ENCODE measurements at regions not wholly inside any gene's neighbourhood (a gene's known extent, or its start where the extent isn't known, plus 50 kb on each side); places are given as distances from the start of the nearest gene placed in this dataset.
"Not testable (repeated sequence)": the region's sequence is repeated elsewhere in the genome, so short reads cannot be mapped to it uniquely, and the experiment has no call there.

- peak; percentile 4 for DNase-seq (ENCODE audit: low read depth)
Measured at GRCh38 chr7:149930374-149931068, 56.8 kb downstream of the ATP6V0E2 start.

DNA sequence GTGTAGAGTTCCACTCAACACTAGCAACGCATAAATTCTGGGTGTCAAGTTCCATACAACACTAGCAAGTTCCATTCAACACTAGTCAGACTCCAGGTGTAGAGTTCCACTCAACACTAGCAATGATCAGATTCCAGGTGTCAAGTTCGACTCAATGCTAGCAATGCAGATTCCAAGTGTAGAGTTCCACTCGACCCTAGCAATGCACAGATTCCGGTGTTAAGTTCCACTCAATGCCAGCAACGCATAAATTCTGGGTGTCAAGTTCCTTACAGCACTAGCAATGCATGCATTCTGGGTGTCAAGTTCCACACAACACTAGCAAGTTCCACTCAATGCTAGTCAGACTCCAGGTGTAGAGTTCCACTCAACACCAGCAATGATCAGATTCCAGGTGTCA is 60.0 kb downstream of the ATP6V0E2 start:
- not testable (repeated sequence) for DNase-seq (ENCODE audit: low read depth)

- not testable (repeated sequence) for DNase-seq (ENCODE audit: low read depth)
Measured at GRCh38 chr7:149947346-149947745, 73.6 kb downstream of the ATP6V0E2 start.

DNA sequence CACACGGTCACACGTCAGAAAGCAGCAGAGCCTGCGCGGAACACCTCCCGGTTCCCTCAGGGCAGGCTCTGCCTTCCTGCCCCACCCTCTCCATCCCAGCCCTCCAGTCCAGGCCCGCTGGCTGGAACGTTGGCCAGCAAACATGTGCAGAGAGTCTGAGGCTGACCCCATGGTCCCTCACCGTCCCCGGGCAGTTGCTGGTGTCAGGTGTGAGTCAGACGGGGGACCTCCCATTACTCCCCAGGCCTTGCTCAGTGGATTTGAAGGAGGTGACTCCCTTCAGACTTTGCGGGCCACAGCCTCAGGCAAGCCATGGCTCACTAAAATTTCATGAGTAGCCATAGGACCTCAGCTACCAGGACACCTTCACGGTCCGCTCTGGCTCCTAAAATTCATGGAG is 74.7 kb downstream of the ATP6V0E2 start:
- DNase-seq (ENCODE audit: low read depth), result not testable (repeated sequence)

- DNase-seq (ENCODE audit: low read depth), result not testable (repeated sequence)
Measured at GRCh38 chr7:149949863-149950577, 76.3 kb downstream of the ATP6V0E2 start.

DNA sequence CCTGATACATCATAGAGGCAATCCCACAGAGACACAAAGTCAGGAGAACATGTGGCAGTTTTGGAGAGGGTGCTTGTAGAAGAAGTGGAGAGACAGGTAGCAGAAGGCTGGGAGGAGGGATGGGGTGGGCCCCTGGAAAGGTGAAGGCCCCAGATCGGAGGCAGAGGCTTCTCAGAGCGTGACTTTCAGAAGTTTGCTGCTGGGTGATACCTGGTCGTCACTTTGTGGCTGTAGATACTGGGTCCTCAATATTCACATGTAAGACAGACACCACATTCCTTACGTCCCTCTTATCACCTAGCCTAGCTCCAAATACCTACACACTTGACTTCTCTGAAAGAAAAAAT is 76.8 kb downstream of the ATP6V0E2 start:
- not testable (repeated sequence) for DNase-seq (ENCODE audit: low read depth)

DNA sequence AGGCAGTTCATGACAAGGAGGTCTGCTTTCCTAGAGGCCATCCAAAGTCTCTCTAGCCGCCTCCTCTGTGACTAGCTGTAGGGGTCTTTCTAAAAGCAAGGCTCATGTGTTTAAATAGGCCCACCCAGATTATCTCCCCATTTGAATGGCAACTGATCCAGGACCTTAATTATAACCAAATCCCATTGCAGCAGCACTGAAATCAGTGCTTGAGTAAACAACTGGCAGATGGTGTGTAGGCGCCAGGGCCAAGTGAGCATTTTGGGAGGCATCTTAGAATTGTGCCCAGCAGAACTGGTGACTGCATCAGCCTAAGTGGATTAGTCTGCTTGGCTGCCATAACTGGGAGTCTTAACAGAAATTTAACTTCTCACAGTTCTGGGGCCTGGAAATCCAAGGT is 77.8 kb downstream of the ATP6V0E2 start:
- not testable (repeated sequence) for DNase-seq (ENCODE audit: low read depth)

GRCh38 chr7:149958880-149959279 is 85.1 kb downstream of the ATP6V0E2 start:
- DNase-seq (ENCODE audit: low read depth), result not testable (repeated sequence)

- not testable (repeated sequence) for DNase-seq (ENCODE audit: low read depth)
Measured at GRCh38 chr7:149960863-149961262, 87.1 kb downstream of the ATP6V0E2 start.

- not testable (repeated sequence) for DNase-seq (ENCODE audit: low read depth)
Measured at GRCh38 chr7:149961878-149962277, 88.1 kb downstream of the ATP6V0E2 start.

DNA sequence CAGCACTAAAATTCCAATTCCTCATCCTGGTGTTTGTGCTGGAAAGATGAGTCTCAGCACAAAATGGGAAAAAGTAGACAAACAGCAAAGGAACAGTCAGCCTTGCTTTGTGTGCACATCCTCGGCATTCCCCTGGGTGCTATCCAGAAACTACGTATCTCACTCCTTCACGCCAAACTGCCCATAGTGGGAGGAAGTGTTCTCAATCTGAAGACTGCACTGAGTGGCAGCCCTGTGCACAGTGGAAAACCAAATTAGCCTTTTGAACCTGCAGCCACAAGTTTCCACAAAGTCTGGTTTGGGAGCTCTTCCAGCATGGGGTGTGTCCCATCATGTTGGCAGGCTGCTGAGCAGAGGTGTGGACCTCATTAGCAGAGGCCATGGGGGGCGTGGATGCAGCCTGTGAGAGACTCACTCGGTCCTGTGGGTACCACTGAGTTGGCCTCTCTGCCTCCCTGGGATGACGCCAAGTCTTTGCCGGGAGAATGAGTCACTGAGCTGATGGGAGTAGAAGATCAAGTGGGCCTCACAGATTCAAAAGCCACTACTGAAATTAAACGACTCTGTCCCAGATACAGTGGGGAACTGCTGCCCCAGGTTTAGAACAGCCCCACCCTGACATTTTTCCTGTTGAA is 89.0 kb downstream of the ATP6V0E2 start:
- DNase-seq (ENCODE audit: low read depth), result not testable (repeated sequence)

- DNase-seq (ENCODE audit: low read depth), result not testable (repeated sequence)
Measured at GRCh38 chr7:149963985-149964384, 90.2 kb downstream of the ATP6V0E2 start.

- DNase-seq (ENCODE audit: low read depth), result not testable (repeated sequence)
Measured at GRCh38 chr7:149966444-149966843, 92.7 kb downstream of the ATP6V0E2 start.

DNA sequence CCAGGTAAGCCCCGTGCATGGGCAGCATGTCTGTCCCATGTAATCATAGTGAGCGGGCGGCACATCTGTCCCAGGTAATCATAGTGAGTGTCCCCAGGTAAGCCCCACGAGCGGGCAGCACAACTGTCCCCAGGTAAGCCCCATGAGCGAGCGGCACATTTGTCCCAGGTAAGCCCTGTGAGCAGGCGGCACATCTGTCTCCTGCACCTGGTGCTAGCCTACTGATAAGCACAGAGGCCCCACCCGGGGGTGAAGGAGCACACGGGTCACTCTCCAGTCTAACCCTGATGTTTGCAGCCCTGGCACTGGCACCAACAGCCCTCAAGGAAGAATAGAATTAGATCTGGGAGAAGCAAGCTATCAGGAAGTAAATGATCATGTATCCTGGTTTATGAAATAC is 99.2 kb downstream of the ATP6V0E2 start:
- DNase-seq (ENCODE audit: low read depth), result not testable (repeated sequence)

DNA sequence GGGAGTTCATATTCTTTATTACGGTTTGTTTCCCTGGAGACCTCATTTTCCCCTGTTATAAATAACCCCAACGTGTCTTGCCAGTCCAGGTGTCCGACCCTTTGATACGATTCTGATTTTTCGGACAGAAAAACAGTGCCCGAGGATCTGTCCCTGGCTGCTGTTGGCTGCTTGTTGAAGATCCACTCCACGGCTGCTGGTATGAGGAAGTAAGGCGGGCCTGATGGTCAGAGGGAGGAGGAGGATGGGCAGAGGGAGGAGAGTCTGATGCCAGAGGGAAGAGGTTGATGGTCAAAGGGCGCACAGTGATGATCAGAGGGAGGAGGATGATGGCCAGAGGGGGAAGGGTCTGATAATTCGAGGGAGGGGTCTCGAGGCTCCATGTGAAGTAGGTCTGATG is 99.9 kb downstream of the ATP6V0E2 start:
- DNase-seq (ENCODE audit: low read depth), result not testable (repeated sequence)

DNA sequence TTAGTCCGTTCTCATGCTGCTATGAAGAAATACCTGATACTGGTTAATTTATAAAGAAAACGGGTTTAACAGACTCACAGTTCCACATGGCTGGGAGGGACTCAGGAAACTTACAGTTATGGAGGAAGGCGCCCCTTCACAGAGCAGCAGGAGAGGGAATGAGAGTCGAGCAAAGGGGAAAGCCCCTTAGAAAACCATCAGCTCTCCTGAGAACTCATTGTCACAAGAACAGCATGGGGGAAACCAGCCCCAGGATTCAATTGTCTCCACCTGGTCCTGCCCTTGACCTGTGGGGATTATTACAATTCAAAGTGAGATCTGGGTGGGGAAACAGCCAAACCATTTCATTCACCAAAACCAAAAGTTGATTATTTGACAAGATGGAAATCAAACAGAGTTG is 101.8 kb downstream of the ATP6V0E2 start:
- DNase-seq (ENCODE audit: low read depth), result not testable (repeated sequence)

DNA sequence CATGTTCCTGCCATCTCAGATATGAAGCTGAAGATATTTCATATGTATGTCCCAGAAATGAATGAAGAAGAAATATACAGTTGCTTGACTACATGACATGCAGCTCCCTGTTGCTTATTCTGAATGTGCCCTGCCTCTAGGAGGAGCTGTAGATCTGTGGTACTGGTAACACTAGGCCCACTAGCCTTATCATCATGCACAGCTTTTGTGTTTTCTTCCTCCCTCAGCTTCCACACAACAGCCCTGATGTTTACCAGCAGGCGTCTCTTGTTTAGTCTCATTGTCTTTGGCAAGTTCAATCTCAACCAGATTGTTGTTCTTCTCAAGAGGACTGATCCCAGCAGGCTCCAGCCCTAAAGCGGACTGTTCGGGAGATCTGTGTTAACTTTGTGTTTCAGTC is 104.8 kb downstream of the ATP6V0E2 start:
- DNase-seq (ENCODE audit: low read depth), result not testable (repeated sequence)

DNA sequence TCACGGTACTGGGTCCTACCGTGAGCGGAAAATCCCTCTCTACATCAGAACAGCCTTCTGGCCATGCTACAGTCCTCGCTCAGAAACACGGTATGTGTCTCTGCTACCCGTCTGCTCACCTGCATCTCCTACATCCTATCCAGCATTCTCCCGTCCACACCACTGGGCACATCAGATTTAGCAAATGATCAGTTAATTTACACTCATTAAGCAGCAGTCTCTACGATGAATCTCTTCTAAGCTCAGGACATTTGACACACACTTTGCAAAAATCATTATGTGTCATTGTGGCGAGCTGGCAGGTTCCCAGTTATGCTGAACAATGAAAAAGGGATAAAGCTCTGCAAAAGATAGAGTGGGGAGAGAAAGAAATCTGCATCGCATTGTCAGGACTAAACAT is 105.2 kb downstream of the ATP6V0E2 start:
- not testable (repeated sequence) for DNase-seq (ENCODE audit: low read depth)

- DNase-seq (ENCODE audit: low read depth), result not testable (repeated sequence)
Measured at GRCh38 chr7:149982537-149983112, 108.9 kb downstream of the ATP6V0E2 start.

DNA sequence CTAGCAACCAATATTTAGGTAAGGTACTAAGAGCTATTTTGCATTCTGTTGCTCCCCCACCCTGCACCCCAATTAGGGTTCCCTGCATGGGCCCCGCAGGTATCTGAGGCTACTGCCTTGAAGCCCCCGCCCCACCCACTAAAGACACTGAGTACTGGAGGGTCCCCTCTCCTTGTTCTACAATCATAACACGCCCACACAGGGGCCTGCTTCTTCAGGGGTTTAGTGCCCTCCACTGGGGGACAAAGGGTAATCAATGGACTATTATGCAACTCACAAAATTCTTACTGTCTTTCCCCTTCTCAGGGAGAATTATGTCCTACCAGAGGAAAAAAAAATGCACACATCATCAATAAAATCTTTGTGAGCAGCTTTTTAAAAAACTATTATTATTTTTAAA is 113.1 kb downstream of the ATP6V0E2 start:
- not testable (repeated sequence) for DNase-seq (ENCODE audit: low read depth)

DNA sequence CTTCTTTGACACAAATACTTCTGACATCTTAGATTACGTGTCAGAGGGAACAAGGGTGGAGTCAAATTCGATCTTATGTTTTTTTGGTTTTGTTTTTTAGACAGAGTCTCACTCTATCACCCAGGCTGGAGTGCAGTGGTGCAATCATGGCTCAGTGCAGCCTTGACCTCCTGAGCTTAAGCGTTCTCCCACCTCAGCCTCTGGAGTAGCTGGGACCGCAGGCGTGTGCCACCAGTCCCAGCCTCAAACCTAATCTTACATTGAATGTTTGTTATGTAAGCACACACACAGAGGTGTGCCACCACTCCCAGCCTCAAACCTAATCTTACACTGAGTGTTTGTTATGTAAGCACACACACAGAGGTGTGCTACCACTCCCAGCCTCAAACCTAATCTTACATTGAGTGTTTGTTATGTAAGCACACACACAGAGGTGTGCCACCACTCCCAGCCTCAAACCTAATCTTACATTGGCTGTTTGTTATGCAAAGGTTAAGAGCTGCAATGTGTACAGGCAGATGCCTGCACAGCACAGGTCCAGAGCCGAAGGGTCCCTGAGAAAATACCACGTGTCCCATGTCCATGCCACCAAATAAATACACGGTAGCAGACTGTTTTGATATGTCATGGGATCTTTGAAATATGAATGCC is 118.0 kb downstream of the ATP6V0E2 start:
- not testable (repeated sequence) for DNase-seq (ENCODE audit: low read depth)

DNA sequence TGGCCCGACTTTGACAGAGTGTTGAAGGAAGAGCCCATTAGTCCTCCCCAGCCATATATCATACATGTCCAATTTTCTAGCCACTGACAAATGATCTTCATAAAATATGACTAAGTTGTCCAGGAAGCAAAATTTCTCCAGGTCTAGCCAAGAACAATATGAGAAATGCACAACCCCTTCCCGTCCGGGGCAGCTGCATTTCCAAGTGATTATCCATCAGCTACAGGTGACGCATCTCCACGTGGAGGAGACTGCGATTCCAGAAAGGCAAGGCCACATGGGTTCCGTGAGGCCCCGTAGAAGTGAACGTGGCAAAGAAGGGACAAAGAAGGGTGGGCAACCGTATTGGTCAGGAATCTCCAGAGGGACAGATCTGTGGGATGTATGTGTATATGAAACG is 118.6 kb downstream of the ATP6V0E2 start:
- not testable (repeated sequence) for DNase-seq (ENCODE audit: low read depth)
